ENCODE measurements at regions not wholly inside any gene's neighbourhood (a gene's known extent, or its start where the extent isn't known, plus 50 kb on each side); places are given as distances from the start of the nearest gene placed in this dataset.

GRCh38 chr21:36545776-36546511 lies 66.0 kb upstream of the CLDN14 start:
- H3K36me3 Mint-ChIP-seq (ENCODE audit: insufficient read depth, unreplicated experiment), result no peaks in the 10 kb centered on the region
- TF ChIP-seq CTCF (IDR thresholded peaks at IDR 0.05; ENCODE audit: unreplicated experiment), result no peak
- no peak for DNase-seq (ENCODE audit: unreplicated experiment)
- H3K9me3 Mint-ChIP-seq (ENCODE audit: unreplicated experiment), result no peaks in the 10 kb centered on the region
- no peak overlapping the region for H3K4me3 Mint-ChIP-seq (ENCODE audit: unreplicated experiment)
- no peak overlapping the region for H3K27ac Mint-ChIP-seq (ENCODE audit: low read depth, unreplicated experiment)
- intact Hi-C loops (cut with micrococcal nuclease), result no loop called here
- H3K27me3 Mint-ChIP-seq (ENCODE audit: insufficient read depth, unreplicated experiment), result peaks cover 61% of the 10 kb centered on the region
- POLR2A ChIA-PET, result no interaction called here
- BruUV-seq (replicated peaks), result no TSS peak
- CTCF ChIA-PET, result no interaction called here
- no peaks in the 10 kb centered on the region for H3K4me1 Mint-ChIP-seq (ENCODE audit: insufficient read depth, unreplicated experiment)

GRCh38 chr21:36547464-36547863 lies 67.5 kb upstream of the CLDN14 start:
- CTCF ChIA-PET, result no interaction called here
- BruUV-seq (replicated peaks), result no TSS peak
- no peak for TF ChIP-seq CTCF (IDR thresholded peaks at IDR 0.05; ENCODE audit: unreplicated experiment)

GRCh38 chr21:36548866-36549265 lies 68.9 kb upstream of the CLDN14 start:
- BruUV-seq (replicated peaks), result no TSS peak
- ChIA-PET CTCF (no interaction called here), POLR2A (interaction anchor here (0.7 kb wide), 1 partner anchor 21 kb away, joined by 3 read pairs; no protein-coding TSS in a partner anchor)
- no peak overlapping the region for H3K27ac Mint-ChIP-seq (ENCODE audit: low read depth, unreplicated experiment)
- peaks cover 49% of the 10 kb centered on the region for H3K27me3 Mint-ChIP-seq (ENCODE audit: insufficient read depth, unreplicated experiment)
- H3K36me3 Mint-ChIP-seq (ENCODE audit: insufficient read depth, unreplicated experiment), result no peaks in the 10 kb centered on the region
- H3K4me3 Mint-ChIP-seq (ENCODE audit: unreplicated experiment), result no peak overlapping the region
- DNase-seq (ENCODE audit: unreplicated experiment), result no peak
- TF ChIP-seq CTCF (IDR thresholded peaks at IDR 0.05; ENCODE audit: unreplicated experiment), result no peak
- intact Hi-C loops (cut with micrococcal nuclease), result no loop called here
- no peaks in the 10 kb centered on the region for H3K9me3 Mint-ChIP-seq (ENCODE audit: unreplicated experiment)
- H3K4me1 Mint-ChIP-seq (ENCODE audit: insufficient read depth, unreplicated experiment), result no peaks in the 10 kb centered on the region

More at GRCh38 chr21:36547464-36547863, 67.5 kb upstream of the CLDN14 start:
- no peaks in the 10 kb centered on the region for H3K4me1 Mint-ChIP-seq (ENCODE audit: insufficient read depth, unreplicated experiment)
- H3K4me3 Mint-ChIP-seq (ENCODE audit: unreplicated experiment), result no peak overlapping the region
- no peak for DNase-seq (ENCODE audit: unreplicated experiment)
- no peaks in the 10 kb centered on the region for H3K36me3 Mint-ChIP-seq (ENCODE audit: insufficient read depth, unreplicated experiment)
- intact Hi-C loops (cut with micrococcal nuclease), result no loop called here
- H3K27ac Mint-ChIP-seq (ENCODE audit: low read depth, unreplicated experiment), result no peak overlapping the region
- POLR2A ChIA-PET, result interaction anchor here (0.7 kb wide), 1 partner anchor 100 kb away, joined by 3 read pairs; no protein-coding TSS in a partner anchor
- H3K27me3 Mint-ChIP-seq (ENCODE audit: insufficient read depth, unreplicated experiment), result peaks cover 52% of the 10 kb centered on the region
- H3K9me3 Mint-ChIP-seq (ENCODE audit: unreplicated experiment), result no peaks in the 10 kb centered on the region

GRCh38 chr21:36549470-36549869 lies 69.5 kb upstream of the CLDN14 start:
- no peak for TF ChIP-seq CTCF (IDR thresholded peaks at IDR 0.05; ENCODE audit: unreplicated experiment)
- peaks cover 44% of the 10 kb centered on the region for H3K27me3 Mint-ChIP-seq (ENCODE audit: insufficient read depth, unreplicated experiment)

More at GRCh38 chr21:36549470-36549869, 69.5 kb upstream of the CLDN14 start:
- no peaks in the 10 kb centered on the region for H3K9me3 Mint-ChIP-seq (ENCODE audit: unreplicated experiment)
- CTCF ChIA-PET, result no interaction called here
- POLR2A ChIA-PET, result no interaction called here
- no peaks in the 10 kb centered on the region for H3K4me1 Mint-ChIP-seq (ENCODE audit: insufficient read depth, unreplicated experiment)
- no peak for DNase-seq (ENCODE audit: unreplicated experiment)
- intact Hi-C loops (cut with micrococcal nuclease), result no loop called here
- BruUV-seq (replicated peaks), result no TSS peak
- H3K36me3 Mint-ChIP-seq (ENCODE audit: insufficient read depth, unreplicated experiment), result no peaks in the 10 kb centered on the region
- no peak overlapping the region for H3K4me3 Mint-ChIP-seq (ENCODE audit: unreplicated experiment)
- no peak overlapping the region for H3K27ac Mint-ChIP-seq (ENCODE audit: low read depth, unreplicated experiment)

Data from MCF 10A (cell line).